ENCODE measurements at regions not wholly inside any gene's neighbourhood (a gene's known extent, or its start where the extent isn't known, plus 50 kb on each side); places are given as distances from the start of the nearest gene placed in this dataset.

GRCh38 chr6:58419321-58419720 is 1101.9 kb downstream of the PRIM2 start:
- no peak overlapping the region for H3K4me3 ChIP-seq (ENCODE audit: low read depth, low read length)
- no peak for DNase-seq (ENCODE audit: low read depth)
- TF ChIP-seq CTCF (IDR thresholded peaks at IDR 0.05; ENCODE audit: low read depth, low read length), result no peak
- TF ChIP-seq POLR2A (IDR thresholded peaks at IDR 0.05; ENCODE audit: extremely low read depth, insufficient read length), result no peak
- no peak for TF ChIP-seq MYC (IDR thresholded peaks at IDR 0.05; ENCODE audit: low read depth, low read length)
- TF ChIP-seq MAX (IDR thresholded peaks at IDR 0.05; ENCODE audit: low read depth, low read length), result no peak
